HuH-7 (cell line): ENCODE measurements at regions not wholly inside any gene's neighbourhood (a gene's known extent, or its start where the extent isn't known, plus 50 kb on each side); places are given as distances from the start of the nearest gene placed in this dataset.
"Not testable (repeated sequence)": the region's sequence is repeated elsewhere in the genome, so short reads cannot be mapped to it uniquely, and the experiment has no call there.

Experiments used
- DNase-seq: peaks from one replicate; pipeline ENCODE4 v3.0.0; 2011; ENCODE audit warnings: low spot score

DNA sequence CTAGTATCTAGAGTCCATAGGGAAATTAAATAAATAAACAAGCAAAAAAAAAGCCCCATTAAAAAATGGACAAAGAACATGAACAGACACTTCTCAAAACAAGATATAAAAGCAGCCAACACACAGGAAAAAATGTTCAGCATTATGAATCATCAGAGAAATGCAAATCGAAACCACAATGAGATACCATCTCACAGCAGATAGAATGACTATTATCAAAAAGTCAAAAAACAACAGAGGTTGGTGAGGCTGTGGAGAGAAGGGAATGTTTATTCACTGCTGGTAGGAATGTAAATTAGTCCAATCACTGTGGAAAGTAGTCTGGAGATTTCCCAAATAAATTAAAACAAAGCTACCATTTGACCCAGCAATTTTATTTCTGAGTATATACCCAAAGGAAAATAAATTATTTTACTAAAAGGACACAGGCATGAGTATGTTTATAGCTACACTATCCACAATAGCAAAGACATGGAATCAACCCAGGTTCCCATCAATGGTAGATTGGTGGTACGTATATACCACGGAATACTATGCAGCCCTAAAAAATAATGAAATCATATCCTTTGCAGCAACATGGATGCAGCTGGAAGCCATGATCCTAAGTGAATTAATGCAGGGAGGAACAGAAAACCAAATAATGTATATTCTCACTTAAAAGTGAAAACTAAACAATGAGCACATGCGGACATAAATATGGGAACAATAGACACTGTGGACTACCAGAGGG is 366.5 kb upstream of the SEMA3C start:
- no peak for DNase-seq

DNA sequence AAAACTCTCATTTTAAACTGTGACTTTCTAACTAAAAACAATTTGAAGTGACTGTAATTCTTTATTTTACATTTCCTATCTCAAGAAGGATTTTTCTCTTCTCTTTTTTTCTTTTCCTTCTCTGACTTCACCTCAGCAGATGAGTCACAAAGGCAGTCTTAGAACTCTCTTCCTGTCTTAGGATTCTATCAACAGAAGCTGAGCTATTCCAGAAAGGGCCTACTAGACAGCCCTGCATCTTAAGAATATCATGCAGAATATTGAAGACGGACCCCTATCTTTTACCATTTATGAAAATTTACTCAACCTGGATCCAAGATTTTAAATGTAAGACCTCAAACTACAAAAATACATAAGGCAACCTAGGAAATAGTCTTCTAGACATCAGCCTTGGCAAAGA is 365.7 kb upstream of the SEMA3C start:
- no peak for DNase-seq

DNA sequence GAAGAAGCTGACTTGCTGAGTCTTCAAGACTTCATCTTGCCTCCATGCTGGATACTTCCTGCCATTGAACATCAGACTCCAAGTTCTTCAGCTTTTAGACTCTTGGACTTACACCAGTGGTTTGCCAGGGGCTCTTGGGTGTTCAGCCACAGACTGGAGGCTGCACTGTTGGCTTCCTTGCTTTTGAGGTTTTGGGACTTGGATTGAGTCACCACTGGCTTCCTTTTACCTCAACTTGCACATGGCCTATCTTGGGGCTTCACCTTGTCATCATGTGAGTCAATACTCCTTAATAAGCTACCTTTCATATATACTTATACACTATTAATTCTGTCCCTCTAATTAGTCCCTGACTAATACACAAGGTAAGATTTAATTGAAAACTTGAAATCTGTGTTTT is 361.7 kb upstream of the SEMA3C start:
- no peak for DNase-seq

DNA sequence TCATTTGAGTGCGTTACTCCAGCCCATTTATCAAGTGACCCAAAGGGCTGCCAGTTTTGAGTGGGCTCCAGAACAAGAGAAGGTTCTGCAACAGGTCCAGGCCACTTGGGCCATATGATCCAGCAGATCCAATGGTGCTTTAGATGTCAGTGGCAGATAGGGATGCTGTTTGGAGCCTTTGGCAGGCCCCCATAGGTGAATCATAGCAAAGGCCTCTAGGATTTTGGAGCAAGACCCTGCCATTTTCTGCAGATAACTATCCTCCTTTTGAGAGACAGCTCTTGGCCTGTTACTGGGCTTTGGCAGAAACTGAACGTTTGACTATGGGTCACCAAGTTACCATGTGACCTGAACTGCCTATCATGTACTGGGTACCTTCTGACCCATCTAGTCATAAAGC is 358.8 kb upstream of the SEMA3C start:
- no peak for DNase-seq

DNA sequence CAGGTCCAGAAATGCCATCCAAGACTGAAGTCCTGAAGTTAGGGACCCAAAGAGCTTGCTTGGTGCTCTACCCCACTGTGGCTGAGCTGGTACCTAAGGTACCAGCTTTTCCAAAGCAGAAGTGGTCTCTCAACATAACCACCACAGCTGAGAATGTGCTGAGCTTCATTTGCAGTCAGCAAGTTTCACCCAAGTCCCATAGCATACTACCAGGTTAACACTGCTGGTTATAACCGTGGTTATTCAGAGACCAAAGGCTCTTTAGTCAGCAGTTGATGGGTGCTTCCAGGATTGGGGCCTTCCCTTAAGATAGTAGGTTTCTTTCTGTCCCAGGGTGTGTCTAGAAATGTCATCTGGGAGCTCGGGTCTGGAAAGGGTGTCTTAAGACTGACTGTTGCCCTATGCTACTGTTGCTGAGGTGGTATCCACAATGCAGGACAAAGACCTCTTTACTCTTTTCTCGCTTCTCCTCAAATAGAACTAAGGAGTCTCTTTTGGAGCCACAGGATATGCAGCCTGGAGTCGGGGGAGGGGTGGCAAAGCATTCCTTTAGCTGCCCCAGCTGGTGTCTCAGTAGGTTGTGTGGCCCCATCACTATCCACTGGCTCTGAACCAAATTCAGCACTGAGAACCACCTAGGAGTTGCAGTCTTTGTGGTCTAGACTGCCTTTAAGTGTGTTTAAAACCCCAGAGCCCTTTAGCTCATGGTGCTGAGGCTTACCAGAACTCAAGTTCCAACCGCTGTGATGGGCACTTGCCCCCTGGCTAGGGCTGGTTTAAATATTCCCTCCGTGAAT is 354.9 kb upstream of the SEMA3C start:
- DNase-seq, result no peak

DNA sequence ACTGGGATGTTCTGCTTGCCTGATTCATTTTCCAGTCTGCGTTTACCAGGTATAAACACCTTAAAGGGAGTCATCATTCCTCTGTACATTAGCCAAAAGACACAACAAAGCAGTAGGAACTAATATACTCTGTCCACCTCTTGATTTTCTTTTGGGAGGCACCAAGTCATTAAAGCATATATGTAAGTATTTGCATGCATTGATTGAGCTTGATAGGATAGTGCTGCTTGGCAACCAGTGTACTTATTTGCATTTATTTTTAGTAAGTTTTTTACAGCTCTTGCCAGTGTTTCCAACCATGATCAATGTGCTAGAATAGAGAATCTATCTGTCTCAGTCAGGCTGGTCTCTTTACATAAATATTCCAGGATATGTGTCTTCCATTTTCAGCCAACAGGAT is 353.3 kb upstream of the SEMA3C start:
- no peak for DNase-seq

DNA sequence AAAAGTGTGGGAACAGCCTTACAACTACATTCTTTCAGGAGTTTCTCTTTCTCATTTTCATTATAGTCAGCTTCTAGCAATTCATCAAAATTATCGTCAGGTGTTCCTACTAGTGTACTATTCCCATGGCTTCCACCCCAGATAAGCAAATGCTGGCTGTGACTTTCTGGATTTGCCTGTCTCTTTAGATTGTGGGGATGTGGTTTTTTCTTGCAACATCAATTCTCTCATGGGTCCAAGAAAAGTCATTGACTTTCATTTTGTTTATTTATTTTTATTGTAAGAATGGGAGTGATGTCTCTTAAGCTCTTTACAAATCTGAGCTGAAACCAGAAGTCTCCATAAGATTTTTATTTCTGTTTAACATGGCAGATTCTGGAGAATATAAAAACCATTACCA is 349.7 kb upstream of the SEMA3C start:
- no peak for DNase-seq

DNA sequence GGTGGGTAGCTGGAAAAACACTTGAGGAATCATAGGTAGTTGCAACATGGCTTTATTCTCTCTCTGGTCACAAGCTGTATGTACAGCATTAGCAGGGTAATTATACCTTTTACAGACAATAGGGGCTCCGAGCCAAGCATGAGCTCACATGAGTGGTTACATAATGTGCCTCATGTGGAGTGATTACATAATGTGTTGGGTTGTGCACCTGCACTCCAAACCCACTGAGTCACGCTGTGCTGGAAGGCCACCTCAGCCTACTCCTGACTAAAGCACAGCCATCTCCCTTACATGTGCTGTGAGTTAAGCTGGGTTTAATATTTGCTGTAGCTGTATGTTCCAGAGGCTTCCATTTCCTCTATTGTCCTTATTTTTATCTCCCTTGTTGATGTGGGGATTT is 348.7 kb upstream of the SEMA3C start:
- DNase-seq, result no peak

DNA sequence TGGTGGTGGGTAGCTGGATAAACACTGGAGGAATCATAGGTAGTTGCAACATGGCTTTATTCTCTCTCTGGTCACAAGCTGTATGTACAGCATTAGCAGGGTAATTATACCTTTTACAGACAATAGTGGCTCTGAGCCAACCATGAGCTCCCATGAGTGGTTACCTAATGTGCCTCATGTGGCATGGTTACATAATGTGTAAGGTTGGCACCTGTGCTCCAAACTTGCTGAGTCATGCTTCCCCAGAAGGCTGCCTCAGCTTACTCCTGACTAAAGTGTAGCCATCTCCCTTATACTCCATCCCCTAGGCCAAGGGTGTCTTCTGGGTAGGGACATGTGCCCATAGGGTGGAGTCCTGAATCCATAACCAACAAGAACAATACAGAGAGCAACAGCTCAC is 345.3 kb upstream of the SEMA3C start:
- DNase-seq, result no peak

DNA sequence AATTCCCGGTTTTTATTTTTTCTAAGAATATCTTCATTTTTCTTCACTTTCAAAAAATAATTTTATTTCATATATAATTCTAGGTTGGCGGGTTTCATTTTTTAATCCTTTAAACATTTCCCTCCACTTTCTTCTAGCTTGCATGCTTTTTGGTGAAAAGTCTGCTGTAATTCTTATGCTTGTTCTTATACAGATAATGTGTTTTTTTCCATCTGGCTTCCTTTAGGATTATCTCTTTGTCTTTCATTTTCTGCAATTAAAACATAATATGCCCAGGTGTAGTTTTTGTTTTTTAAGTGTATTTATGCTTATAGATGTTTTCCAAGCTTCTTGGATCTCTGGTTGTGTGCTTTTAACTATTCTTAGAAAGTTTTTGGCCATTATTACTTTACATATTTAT is 341.3 kb upstream of the SEMA3C start:
- no peak for DNase-seq

DNA sequence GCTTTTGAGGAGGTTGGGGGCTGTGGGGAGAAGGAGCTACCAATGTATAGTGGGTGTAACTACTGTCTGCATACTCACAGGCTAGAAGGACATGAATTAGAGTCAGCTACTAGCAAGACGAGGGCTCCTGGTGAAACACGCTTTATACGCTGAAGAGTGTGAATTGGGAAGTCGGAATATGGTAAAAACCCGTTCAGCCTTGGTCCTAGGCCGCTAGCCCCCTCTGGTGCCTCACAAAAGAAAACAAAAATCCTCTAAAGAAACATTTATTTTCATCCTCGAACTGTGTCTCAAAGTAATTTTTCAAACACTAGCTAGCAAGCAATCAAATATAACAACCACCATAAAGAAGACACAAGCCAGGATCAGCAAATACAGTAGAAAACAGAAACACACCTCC is 338.1 kb upstream of the SEMA3C start:
- no peak for DNase-seq

DNA sequence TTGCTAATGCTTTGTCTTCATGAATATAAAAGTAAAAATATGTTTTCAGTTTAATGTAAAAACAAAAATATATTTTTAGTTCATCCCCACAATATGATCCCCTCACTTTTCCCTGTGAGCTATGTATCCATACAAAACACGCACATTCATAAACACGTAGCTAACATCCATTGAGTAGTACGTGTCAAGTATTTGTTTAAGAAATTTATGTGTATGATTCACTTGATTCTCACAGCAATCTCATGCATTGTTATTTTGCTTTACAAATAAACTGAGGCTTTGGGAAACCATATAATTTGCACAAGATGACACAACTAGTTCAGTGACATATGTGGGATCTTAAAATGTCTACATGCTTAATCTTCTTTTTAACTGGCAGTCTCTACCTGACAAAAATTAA is 329.6 kb upstream of the SEMA3C start:
- DNase-seq, result no peak

DNA sequence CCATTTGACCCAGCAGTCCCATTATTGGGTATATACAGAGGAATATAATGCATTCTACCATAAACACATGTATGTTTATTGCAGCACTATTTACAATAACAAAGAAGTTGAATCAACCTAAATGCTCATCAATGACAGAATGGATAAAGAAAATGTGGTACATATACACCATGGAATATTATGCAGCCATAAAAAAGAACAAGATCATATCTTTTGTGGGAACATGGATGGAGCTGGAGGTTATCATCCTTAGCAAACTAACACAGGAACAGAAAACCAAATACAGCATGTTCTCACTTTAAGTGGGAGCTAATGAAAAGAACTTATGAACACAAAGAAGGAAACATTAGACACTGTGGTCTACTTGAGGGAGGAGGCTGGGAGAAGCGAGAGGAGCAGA is 328.5 kb upstream of the SEMA3C start:
- not testable (repeated sequence) for DNase-seq

DNA sequence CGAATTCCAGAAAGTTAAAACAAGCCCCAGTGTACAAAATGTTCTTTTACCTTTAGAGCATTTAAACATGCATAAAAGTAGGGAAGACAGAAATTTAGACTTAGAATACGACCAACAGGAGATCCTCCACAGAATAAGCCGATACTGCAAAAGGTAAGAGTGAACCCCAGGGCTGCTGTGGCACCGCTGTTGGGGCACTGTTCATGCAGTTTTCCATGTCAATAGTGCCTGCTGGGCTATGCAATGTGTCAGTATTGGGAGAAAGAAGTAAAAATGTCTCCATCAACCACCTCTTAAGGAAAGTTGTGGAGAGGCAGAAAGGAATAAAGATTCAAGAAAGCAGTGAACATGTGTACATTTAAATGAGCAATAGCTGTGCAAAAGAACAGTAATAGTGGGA is 326.5 kb upstream of the SEMA3C start:
- no peak for DNase-seq

DNA sequence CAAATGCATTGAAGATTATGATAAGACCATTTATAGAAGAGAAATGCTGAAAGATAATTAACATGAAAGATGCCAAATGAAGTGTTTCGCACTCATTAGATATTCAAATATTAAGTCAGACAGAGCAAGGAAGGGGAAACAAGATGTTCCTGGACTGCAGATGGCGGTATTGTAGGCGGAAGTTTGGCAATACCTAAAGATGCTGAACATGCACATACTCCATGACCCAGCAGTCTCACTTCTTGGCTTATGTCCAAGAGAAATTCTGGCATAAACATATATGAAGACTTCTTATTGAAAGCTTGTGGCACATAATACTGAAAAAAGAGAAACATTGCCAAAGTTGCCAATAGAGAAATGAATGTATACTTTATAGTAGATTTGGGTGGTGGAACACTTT is 325.4 kb upstream of the SEMA3C start:
- no peak for DNase-seq

DNA sequence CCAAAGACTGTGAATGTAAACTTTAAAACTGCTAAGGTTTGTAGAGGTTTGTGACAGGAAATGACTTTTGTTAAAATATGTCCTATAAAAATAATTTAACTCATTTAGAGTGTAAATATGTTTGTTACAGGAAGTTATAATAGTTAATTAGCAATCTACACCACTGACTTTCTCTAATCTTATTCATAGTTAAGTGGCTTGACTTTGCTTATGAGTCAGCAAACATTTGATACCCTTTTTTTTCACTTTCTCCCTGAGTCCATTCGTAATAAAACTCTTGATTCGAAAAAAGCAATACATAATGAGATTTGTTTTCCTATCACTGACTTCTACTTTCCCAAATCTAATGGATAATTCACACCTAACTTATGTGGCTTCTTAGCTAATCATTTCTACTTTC is 317.7 kb upstream of the SEMA3C start:
- DNase-seq, result no peak

DNA sequence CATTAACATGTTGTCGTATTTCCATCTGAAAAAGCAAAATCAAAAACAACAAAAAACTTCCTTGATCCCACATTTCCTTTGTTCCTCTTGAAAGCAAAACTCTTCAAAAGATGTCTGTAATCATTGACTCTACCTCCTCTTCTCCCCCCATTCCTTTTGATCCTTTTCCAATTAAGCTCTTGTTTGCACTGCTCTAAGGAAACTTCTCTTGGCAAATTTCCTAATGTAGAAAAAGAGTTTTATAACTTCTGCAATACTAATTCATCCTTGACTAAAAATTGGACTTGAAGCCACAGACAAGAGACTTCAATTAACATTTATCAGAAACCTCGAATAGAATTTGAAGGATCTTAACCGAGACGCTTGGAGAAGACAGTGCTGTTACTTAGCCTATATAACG is 317.1 kb upstream of the SEMA3C start:
- DNase-seq, result no peak

DNA sequence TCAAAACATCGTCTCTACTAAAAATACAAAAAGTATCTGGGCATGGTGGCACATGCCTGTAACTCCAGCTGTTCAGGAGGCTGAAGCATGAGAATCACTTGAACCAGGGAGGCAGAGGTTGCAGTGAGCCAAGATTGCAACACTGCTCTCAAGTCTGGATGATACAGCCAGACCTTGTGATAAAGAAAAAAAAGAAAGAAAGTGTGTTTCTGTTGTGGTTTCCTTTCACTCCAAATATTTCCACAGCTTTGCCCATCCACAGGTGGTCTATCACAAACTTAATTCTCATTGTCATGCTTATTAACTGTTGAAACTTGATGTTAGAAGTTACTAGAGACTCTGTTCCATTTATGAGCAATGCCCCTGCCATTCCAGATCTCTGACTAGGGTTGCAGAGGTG is 316.0 kb upstream of the SEMA3C start:
- DNase-seq, result no peak

DNA sequence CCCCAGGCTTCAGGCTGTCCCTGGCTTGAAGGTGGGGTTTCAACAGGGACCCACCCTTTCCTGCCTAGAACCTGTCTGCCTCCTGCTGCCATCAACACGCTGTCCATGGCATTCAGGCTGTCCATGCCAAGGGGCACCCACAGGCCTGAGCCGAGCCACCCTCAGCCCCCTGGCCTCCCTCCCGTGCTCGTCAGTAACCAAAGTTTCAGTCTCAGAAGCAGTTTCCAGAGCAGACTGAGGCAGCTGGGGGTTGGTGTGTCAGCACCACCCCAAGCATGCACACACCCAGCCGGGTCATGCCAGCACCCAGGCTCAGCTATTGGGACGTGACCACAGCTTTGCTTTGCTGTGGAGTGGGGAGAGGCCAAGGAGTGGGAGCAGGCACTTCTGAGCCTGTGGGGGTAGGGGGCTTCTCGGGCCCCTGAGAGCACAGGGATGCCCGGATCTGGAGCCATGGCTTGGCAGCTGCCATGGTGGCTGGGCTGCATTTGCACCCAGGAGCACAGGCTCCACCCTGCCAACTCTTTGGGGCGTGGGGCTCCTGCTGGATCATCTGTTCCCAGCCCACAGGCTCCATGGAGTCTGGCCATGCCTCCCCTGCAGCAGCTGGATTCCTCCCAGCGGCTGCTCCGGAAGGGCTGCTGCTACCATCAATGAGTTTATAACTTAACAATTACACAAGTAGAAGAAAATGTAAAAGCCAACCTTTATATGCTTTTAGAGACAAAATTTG is 314.5 kb upstream of the SEMA3C start:
- DNase-seq, result no peak

DNA sequence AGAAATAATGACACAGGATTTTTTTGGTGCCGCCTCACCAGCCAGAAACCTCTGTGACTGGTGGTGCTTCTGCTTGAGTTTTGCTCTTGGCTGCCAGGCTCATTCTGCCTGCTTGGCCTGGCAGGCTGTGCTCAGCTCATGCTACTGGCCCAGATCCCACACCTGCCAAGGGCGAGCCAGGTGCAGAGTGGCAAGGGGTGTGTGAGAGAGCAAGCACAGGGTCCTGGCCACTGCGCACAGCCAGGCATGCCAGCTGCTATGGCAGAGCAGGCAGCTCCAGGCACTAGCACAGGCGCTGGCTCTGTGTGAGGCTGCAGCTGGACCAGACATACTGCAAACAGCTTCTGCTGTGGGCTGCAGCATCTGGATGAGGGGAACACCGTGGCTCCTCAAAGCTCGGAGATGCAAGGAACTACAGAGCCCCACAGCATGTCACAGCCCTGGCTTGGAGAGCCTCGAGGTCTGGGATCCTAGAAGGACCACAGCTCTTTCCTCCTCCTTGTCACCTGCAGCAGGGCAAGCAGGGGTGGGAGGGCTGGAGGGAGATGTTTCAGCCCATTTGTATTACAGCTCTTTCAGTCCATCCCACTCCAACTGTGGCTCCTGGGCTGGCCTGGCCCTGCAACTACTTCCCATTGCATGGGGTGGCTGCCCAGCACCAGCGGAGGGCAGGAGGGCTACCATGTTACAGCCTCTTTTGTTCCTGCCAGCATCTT is 313.4 kb upstream of the SEMA3C start:
- no peak for DNase-seq

DNA sequence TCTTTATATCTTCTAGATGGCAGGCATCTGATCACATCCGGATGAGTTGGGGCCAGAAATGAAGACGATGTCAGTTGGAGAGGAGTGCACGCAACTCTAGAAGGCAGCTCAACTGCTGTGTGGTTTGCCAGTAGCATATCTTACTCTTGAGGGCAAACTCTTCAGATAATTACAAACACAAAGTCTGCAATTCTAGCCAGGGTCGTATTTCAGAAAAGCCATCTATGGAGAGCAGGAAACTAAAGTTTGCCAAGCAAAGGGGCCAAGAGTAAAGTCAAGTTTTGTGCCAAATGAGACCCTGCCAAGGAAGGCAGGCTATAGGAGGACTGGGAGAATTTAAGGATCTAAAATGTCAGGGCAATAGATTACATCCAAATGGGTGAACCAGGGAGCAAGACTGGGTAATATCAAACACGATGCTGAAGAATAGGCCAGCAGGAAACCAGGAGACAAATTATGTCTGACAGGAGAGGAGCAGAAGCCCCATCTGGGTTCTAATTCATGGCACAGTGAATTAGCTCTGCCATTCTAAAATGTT is 312.5 kb upstream of the SEMA3C start:
- no peak for DNase-seq

DNA sequence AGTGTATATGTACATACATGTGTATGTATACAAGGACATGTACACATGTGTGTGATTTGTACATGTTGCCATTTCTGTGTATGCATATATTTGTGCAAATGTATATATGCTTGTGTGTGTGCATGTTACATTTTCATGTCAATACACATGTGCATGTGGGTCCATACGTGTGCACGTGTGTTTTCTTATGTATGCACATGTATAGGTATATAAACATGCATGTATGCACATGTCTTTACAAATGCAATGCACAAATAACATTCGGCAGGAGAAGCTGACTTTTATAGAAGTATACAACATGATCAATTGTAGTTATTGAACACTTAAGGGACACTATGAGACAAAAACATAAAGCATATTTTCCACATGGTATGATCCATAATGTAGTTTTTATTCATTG is 307.4 kb upstream of the SEMA3C start:
- no peak for DNase-seq
